B cell (primary cell): ENCODE measurements at regions not wholly inside any gene's neighbourhood (a gene's known extent, or its start where the extent isn't known, plus 50 kb on each side); places are given as distances from the start of the nearest gene placed in this dataset.

Source experiments
- CTCF ChIP-seq: fragments of 200-600 bp; IDR thresholded peaks from one replicate; pipeline ENCODE4 v1.8.0; 2022; ENCODE audit warnings: antibody characterized with exemption, mild to moderate bottlenecking
- EZH2 ChIP-seq: IDR thresholded peaks from 2 replicates; pipeline ENCODE4 v1.6.1; 2012; ENCODE audit warnings: borderline replicate concordance, low read depth, mild to moderate bottlenecking, moderate library complexity, low read length; ENCODE audit not compliant: insufficient read depth, poor library complexity, severe bottlenecking

- TF ChIP-seq CTCF = no peak
- TF ChIP-seq EZH2 = no peak
These were observed 63.1 kb upstream of the CNOT2 start for GRCh38 chr12:70180130-70180529.
